Nephron (organoid): ENCODE measurements at regions not wholly inside any gene's neighbourhood (a gene's known extent, or its start where the extent isn't known, plus 50 kb on each side); places are given as distances from the start of the nearest gene placed in this dataset.
A peak's percentile ranks its signal among the peaks of the same experiment; 100 is the strongest.

Experiments used
- H3K27ac Mint-ChIP-seq, 3 experiments: 2 replicates each; pipeline ENCODE4 v1.8.0; 2020; ENCODE audit warnings: mixed read lengths in 3 of 3, mild to moderate bottlenecking in 2 of 3, moderate library complexity in 1 of 3
- H3K27me3 Mint-ChIP-seq: 2 replicates; pipeline ENCODE4 v1.8.0; 2021; ENCODE audit warnings: low read depth, mild to moderate bottlenecking, moderate library complexity, mixed read lengths
- H3K36me3 Mint-ChIP-seq: 2 replicates; pipeline ENCODE4 v1.8.0; 2020; ENCODE audit warnings: low read depth, mixed read lengths
- H3K4me1 Mint-ChIP-seq: 2 replicates; pipeline ENCODE4 v1.8.0; 2020; ENCODE audit warnings: mixed read lengths
- H3K4me3 Mint-ChIP-seq, 3 experiments: 2 replicates each; pipeline ENCODE4 v1.8.0; 2020; ENCODE audit warnings: mild to moderate bottlenecking in 3 of 3, mixed read lengths in 3 of 3, moderate library complexity in 2 of 3
- H3K9me3 Mint-ChIP-seq: 2 replicates; pipeline ENCODE4 v1.8.0; 2020; ENCODE audit warnings: mixed read lengths
- TF ChIP-seq, protein P1 (sequence below), 3 experiments: fragments of 200-600 bp; sonication (generic); IDR thresholded peaks; one replicate each; pipeline ENCODE4 v1.5.0; 2021; ENCODE audit warnings: antibody characterized with exemption in 3 of 3; ENCODE audit not compliant: unreplicated experiment in 3 of 3

GRCh38 chr10:111993872-111994426 lies 189.6 kb downstream of the GPAM start:
- Mint-ChIP-seq H3K27ac (no peak overlapping the region), H3K36me3 (no peaks in the 10 kb centered on the region), H3K4me3 (no peak overlapping the region), H3K4me1 (peaks cover 4% of the 10 kb centered on the region), H3K27me3 (peaks cover 3% of the 10 kb centered on the region), H3K9me3 (peaks cover 8% of the 10 kb centered on the region)
- TF ChIP-seq, protein P1, sequence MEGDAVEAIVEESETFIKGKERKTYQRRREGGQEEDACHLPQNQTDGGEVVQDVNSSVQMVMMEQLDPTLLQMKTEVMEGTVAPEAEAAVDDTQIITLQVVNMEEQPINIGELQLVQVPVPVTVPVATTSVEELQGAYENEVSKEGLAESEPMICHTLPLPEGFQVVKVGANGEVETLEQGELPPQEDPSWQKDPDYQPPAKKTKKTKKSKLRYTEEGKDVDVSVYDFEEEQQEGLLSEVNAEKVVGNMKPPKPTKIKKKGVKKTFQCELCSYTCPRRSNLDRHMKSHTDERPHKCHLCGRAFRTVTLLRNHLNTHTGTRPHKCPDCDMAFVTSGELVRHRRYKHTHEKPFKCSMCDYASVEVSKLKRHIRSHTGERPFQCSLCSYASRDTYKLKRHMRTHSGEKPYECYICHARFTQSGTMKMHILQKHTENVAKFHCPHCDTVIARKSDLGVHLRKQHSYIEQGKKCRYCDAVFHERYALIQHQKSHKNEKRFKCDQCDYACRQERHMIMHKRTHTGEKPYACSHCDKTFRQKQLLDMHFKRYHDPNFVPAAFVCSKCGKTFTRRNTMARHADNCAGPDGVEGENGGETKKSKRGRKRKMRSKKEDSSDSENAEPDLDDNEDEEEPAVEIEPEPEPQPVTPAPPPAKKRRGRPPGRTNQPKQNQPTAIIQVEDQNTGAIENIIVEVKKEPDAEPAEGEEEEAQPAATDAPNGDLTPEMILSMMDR (IDR thresholded peaks at IDR 0.05; ENCODE audit: unreplicated experiment in 3 of 3), result no peak

DNA sequence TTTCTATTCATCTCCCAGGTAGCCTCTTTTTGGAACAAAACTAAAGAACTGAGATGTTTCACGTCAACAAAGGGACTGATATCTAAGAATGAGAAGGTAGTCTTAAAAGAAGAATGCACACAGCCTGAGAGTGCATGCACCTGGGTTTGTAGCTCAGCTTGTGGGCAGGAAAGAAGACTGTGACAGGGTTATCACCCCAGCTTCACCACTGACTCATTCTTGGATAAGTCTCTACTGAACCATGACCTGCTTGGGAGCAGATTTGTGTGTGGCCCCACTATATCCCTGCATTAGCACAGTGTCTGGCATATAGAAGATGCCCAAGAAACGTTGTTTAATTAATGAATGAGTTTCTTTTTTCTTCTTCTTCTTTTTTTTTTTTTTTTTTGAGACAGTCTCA lies 187.5 kb downstream of the GPAM start:
- TF ChIP-seq, protein P1 (IDR thresholded peaks at IDR 0.05; ENCODE audit: unreplicated experiment in 3 of 3), result no peak
- Mint-ChIP-seq H3K4me3 (no peak overlapping the region), H3K36me3 (no peaks in the 10 kb centered on the region), H3K4me1 (peaks cover 5% of the 10 kb centered on the region), H3K9me3 (peaks cover 6% of the 10 kb centered on the region), H3K27ac (no peak overlapping the region), H3K27me3 (no peaks in the 10 kb centered on the region)

- Mint-ChIP-seq H3K4me1 (peaks cover 5% of the 10 kb centered on the region), H3K27me3 (no peaks in the 10 kb centered on the region), H3K27ac (peak overlapping the region; percentile 10 to 68 (median 56)), H3K4me3 (no peak overlapping the region), H3K9me3 (peaks cover 8% of the 10 kb centered on the region), H3K36me3 (no peaks in the 10 kb centered on the region)
- TF ChIP-seq, protein P1 (IDR thresholded peaks at IDR 0.05; ENCODE audit: unreplicated experiment in 3 of 3), result no peak
These were observed 184.8 kb downstream of the GPAM start for GRCh38 chr10:111998728-111999127.

DNA sequence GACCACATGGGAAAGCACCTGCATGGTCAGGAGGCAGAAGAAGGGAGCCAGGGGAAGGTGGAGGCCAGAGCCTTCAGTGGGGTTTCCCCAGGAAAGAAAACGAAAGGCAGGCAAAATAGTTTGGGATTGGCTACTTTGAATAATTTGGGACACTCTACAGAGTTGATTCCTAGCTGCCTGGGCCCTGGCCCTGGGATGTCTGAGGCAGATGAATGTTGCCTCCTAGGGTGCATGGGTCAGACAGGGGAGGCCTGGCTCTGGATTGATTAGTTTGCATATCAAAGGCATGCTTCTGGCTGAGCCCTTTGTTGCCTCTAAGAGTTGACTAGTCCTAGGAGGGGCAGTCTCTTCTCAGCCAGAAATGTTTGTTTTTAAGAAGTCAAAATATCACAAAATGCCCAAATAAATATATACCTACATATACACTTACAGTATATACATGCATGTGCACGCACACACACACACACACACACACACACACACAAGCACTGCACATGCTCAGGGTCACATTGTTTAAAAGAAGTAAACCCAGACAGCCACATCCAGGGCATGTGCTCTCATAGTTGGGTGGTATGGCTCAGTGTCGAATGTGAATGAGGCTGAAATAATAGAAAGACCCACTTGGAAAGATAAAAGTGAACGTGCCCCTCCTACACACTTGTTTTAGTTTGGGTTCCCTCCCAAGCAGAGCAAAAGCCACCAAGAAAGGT lies 184.2 kb downstream of the GPAM start:
- Mint-ChIP-seq H3K4me3 (no peak overlapping the region), H3K36me3 (no peaks in the 10 kb centered on the region), H3K9me3 (peaks cover 8% of the 10 kb centered on the region), H3K27ac (peak overlapping the region; percentile 10 to 68 (median 56)), H3K4me1 (peaks cover 5% of the 10 kb centered on the region), H3K27me3 (no peaks in the 10 kb centered on the region)
- TF ChIP-seq, protein P1 (IDR thresholded peaks at IDR 0.05; ENCODE audit: unreplicated experiment in 3 of 3), result no peak

GRCh38 chr10:111999915-112000302 lies 183.7 kb downstream of the GPAM start:
- no peaks in the 10 kb centered on the region for H3K27me3 Mint-ChIP-seq
- peaks cover 12% of the 10 kb centered on the region for H3K9me3 Mint-ChIP-seq
- H3K27ac Mint-ChIP-seq, result no peak overlapping the region
- no peaks in the 10 kb centered on the region for H3K36me3 Mint-ChIP-seq
- TF ChIP-seq, protein P1 (IDR thresholded peaks at IDR 0.05; ENCODE audit: unreplicated experiment in 3 of 3), result no peak
- no peak overlapping the region for H3K4me3 Mint-ChIP-seq
- peaks cover 5% of the 10 kb centered on the region for H3K4me1 Mint-ChIP-seq

GRCh38 chr10:112000466-112000865 lies 183.1 kb downstream of the GPAM start:
- Mint-ChIP-seq H3K27me3 (no peaks in the 10 kb centered on the region), H3K9me3 (peaks cover 10% of the 10 kb centered on the region), H3K36me3 (no peaks in the 10 kb centered on the region), H3K4me3 (no peak overlapping the region), H3K4me1 (peaks cover 5% of the 10 kb centered on the region), H3K27ac (peak overlapping the region in 1 of 3 experiments; percentile 24)
- TF ChIP-seq, protein P1 (IDR thresholded peaks at IDR 0.05; ENCODE audit: unreplicated experiment in 3 of 3), result no peak
